GM12864 (cell line): ENCODE measurements at regions not wholly inside any gene's neighbourhood (a gene's known extent, or its start where the extent isn't known, plus 50 kb on each side); places are given as distances from the start of the nearest gene placed in this dataset.
"Not testable (repeated sequence)": the region's sequence is repeated elsewhere in the genome, so short reads cannot be mapped to it uniquely, and the experiment has no call there.

Experiments used
- DNase-seq: peaks from one replicate; pipeline ENCODE4 v3.0.0-alpha.2; 2011; ENCODE audit warnings: low read depth
- H3K4me3 ChIP-seq: 2 replicates; pipeline ENCODE4 v1.5.1; 2011; ENCODE audit warnings: mild to moderate bottlenecking, low read depth, low read length, control low read depth
- CTCF ChIP-seq: IDR thresholded peaks from 2 replicates; pipeline ENCODE4 v1.5.1; 2011; ENCODE audit warnings: low read depth, mild to moderate bottlenecking, moderate library complexity, low read length, control low read depth, inconsistent platforms; ENCODE audit errors: missing control alignments

- no peak overlapping the region for H3K4me3 ChIP-seq
- no peak for TF ChIP-seq CTCF
- no peak for DNase-seq
These were observed 120.0 kb upstream of the HS3ST4 start for GRCh38 chr16:25571712-25572111.

GRCh38 chr16:25570131-25570530 is 121.6 kb upstream of the HS3ST4 start:
- TF ChIP-seq CTCF = no peak
- no peak for DNase-seq
- H3K4me3 ChIP-seq = no peak overlapping the region

GRCh38 chr16:25568991-25569390 is 122.8 kb upstream of the HS3ST4 start:
- no peak for TF ChIP-seq CTCF
- no peak for DNase-seq
- H3K4me3 ChIP-seq = no peak overlapping the region

- no peak for DNase-seq
- H3K4me3 ChIP-seq = no peak overlapping the region
These were observed 125.6 kb upstream of the HS3ST4 start for GRCh38 chr16:25566183-25566582.

GRCh38 chr16:25563700-25564099 is 128.1 kb upstream of the HS3ST4 start:
- no peak for DNase-seq
- TF ChIP-seq CTCF = no peak
- H3K4me3 ChIP-seq = no peak overlapping the region

More at GRCh38 chr16:25566183-25566582, 125.6 kb upstream of the HS3ST4 start:
- no peak for TF ChIP-seq CTCF

GRCh38 chr16:25561723-25562122 is 130.0 kb upstream of the HS3ST4 start:
- not testable (repeated sequence) for DNase-seq, H3K4me3 ChIP-seq

- not testable (repeated sequence) for H3K4me3 ChIP-seq, DNase-seq
These were observed 134.8 kb upstream of the HS3ST4 start for GRCh38 chr16:25556968-25557312.

- H3K4me3 ChIP-seq, DNase-seq: not testable (repeated sequence)
These were observed 135.3 kb upstream of the HS3ST4 start for GRCh38 chr16:25556289-25556967.
